Left lung (tissue), 4 donors: ENCODE measurements at regions not wholly inside any gene's neighbourhood (a gene's known extent, or its start where the extent isn't known, plus 50 kb on each side); places are given as distances from the start of the nearest gene placed in this dataset.

Source experiments
- ATAC-seq: fragments of 200-7000 bp; cut with Tn5 transposase; one replicate; pipeline ENCODE4 v1.9.1; 2020; ENCODE audit warnings: moderate library complexity
- DNase-seq, 4 donors: peaks; one replicate each; pipeline ENCODE4 v3.0.0-alpha.2; 2013 to 2020
- H3K27ac ChIP-seq, 2 donors: fragments of 200-600 bp; sonication (generic) in 1 of 2; one replicate each; pipeline versions ENCODE4 v1.5.0 to v1.8.0; 2020 to 2021
- H3K27me3 ChIP-seq, 2 donors: fragments of 200-600 bp; sonication (generic) in 1 of 2; one replicate each; pipeline versions ENCODE4 v1.5.0 to v1.8.0; 2020 to 2021
- H3K36me3 ChIP-seq, 2 donors: fragments of 200-600 bp; sonication (generic) in 1 of 2; one replicate each; pipeline versions ENCODE4 v1.5.0 to v1.8.0; 2020 to 2021
- H3K4me1 ChIP-seq, 2 donors: fragments of 200-600 bp; one replicate each; pipeline ENCODE4 v1.8.0; 2021
- H3K4me3 ChIP-seq, 2 donors: fragments of 200-600 bp; sonication (generic) in 1 of 2; one replicate each; pipeline versions ENCODE4 v1.5.0 to v1.8.0; 2020 to 2021; ENCODE audit warnings: mild to moderate bottlenecking in 1 of 2
- H3K9me3 ChIP-seq, 2 donors: fragments of 200-600 bp; sonication (generic) in 1 of 2; one replicate each; pipeline versions ENCODE4 v1.5.0 to v1.8.0; 2020 to 2021
- intact Hi-C, 2 donors: fragments of 100-400 bp; cut with DNase I; formaldehyde crosslinking; loops; one replicate each; pipeline versions ENCODE4 v1.11.2 to v1.14.2; 2022
- TF ChIP-seq, protein P1 (sequence below), 2 donors: fragments of 200-600 bp; sonication (generic) in 1 of 2; IDR thresholded peaks; one replicate each; pipeline versions ENCODE4 v1.5.0 to v1.8.0; 2021; ENCODE audit warnings: antibody characterized with exemption in 2 of 2
- donor health status: DM: no; HTN: yes; CAD: no.
- donor health status: DM: no; HTN: no; CAD: no.

DNA sequence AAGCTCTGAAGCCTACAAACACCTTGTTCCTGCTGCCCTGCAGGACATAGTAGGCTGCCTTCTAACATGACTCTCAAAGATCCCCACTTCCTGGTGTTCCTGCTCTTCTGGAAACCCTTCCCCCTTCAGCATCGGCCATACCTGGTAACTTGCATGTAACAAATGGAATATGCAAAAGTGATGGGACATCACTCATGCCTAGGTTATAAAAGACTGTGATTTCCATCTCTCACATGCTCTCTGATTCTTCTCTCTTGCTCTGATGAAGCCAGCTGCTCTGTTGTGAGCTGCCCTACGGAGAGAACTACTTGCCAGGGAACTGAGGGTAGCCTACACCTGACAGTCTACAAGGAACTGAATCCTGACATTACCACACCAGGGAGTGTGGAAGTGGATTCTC lies 72.9 kb upstream of the IRX6 start:
- intact Hi-C loops: no loop called here
- Histone ChIP-seq H3K27me3 (no peaks in the 10 kb centered on the region), H3K27ac (no peak overlapping the region), H3K36me3 (no peaks in the 10 kb centered on the region), H3K9me3 (no peaks in the 10 kb centered on the region), H3K4me1 (no peaks in the 10 kb centered on the region), H3K4me3 (no peak overlapping the region)
- TF ChIP-seq, protein P1, sequence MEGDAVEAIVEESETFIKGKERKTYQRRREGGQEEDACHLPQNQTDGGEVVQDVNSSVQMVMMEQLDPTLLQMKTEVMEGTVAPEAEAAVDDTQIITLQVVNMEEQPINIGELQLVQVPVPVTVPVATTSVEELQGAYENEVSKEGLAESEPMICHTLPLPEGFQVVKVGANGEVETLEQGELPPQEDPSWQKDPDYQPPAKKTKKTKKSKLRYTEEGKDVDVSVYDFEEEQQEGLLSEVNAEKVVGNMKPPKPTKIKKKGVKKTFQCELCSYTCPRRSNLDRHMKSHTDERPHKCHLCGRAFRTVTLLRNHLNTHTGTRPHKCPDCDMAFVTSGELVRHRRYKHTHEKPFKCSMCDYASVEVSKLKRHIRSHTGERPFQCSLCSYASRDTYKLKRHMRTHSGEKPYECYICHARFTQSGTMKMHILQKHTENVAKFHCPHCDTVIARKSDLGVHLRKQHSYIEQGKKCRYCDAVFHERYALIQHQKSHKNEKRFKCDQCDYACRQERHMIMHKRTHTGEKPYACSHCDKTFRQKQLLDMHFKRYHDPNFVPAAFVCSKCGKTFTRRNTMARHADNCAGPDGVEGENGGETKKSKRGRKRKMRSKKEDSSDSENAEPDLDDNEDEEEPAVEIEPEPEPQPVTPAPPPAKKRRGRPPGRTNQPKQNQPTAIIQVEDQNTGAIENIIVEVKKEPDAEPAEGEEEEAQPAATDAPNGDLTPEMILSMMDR (IDR thresholded peaks at IDR 0.05): no peak
- ATAC-seq: no peak
- DNase-seq: no peak

DNA sequence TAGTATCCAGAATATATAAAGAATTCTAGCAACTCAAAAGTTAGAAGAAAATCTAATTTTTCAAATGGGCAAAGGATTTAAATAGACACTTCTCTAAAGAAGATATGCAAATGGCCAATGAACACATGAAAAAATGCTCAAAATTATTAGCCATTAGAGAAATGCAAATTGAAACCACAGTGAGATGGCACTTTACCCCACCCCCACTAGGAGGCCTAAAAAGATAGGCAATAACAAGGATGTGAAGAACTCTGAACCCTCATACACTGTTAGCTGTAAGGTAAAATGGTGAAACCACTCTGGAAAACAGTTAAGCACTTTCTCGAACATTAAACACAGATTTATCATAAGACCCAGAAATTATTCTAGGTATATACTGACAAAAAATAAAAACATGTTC lies 71.4 kb upstream of the IRX6 start:
- no peak for DNase-seq

DNA sequence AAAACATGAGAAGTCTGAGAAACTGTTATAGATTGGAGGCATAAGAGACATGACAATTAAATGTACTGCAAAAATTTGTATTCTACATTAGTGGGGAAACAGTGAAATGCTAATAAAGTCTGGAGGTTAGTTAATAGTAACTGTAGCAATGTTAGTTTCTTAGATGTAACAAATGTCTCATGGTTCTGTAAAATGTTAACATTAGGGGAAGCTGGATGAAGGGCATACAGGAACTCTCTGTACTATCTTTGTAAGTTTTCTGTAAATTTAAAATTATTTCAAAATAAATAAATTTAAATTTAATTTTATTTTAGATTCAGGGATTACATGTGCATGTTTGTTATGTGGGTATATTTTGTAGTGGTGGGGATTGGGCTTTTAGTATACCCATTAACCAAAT lies 70.0 kb upstream of the IRX6 start:
- DNase-seq: no peak
- ATAC-seq: no peak
- Histone ChIP-seq H3K27ac (no peak overlapping the region), H3K36me3 (no peaks in the 10 kb centered on the region), H3K4me1 (no peaks in the 10 kb centered on the region), H3K27me3 (no peaks in the 10 kb centered on the region), H3K9me3 (no peaks in the 10 kb centered on the region), H3K4me3 (no peak overlapping the region)
- intact Hi-C loops: no loop called here
- TF ChIP-seq, protein P1 (IDR thresholded peaks at IDR 0.05): no peak

More for the DNA sequence above, 71.4 kb upstream of the IRX6 start:
- no peaks in the 10 kb centered on the region for H3K4me1 ChIP-seq
- intact Hi-C loops: no loop called here
- H3K9me3 ChIP-seq: no peaks in the 10 kb centered on the region
- H3K36me3 ChIP-seq: no peaks in the 10 kb centered on the region
- TF ChIP-seq, protein P1 (IDR thresholded peaks at IDR 0.05): no peak
- H3K27ac ChIP-seq: no peak overlapping the region
- H3K4me3 ChIP-seq: no peak overlapping the region
- no peaks in the 10 kb centered on the region for H3K27me3 ChIP-seq
- ATAC-seq: no peak

DNA sequence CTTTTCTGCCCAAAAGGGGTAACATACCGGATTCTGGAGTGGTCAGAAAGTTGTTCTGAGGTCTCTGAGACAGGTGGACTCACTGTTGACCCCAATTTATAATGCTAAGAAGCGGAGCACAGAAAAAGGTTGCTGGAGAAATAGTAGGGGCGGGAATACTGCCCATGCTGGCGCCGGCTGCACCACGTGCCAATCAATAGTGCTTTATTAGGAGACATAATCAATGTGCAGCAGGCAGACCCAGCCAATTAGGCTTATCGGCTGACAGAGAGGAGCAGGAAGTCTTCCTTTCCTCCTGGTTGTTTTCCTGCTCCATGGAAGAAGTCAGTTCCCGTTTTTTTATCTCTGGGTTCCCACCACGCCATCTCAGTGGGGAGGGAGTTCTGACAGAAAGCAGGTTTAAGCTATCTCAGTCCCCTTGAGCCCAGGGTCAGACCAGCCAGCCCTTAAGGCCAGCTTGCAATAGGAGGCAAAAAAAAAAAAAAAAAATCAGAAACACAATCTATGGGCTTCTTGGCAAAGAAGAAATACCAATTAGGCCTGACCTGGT lies 68.2 kb upstream of the IRX6 start:
- ATAC-seq: no peak
- H3K4me3 ChIP-seq: no peak overlapping the region
- H3K4me1 ChIP-seq: no peaks in the 10 kb centered on the region
- H3K36me3 ChIP-seq: no peaks in the 10 kb centered on the region
- intact Hi-C loops: no loop called here
- H3K27me3 ChIP-seq: no peaks in the 10 kb centered on the region
- no peak for DNase-seq
- no peak overlapping the region for H3K27ac ChIP-seq
- no peaks in the 10 kb centered on the region for H3K9me3 ChIP-seq
- TF ChIP-seq, protein P1 (IDR thresholded peaks at IDR 0.05): no peak

DNA sequence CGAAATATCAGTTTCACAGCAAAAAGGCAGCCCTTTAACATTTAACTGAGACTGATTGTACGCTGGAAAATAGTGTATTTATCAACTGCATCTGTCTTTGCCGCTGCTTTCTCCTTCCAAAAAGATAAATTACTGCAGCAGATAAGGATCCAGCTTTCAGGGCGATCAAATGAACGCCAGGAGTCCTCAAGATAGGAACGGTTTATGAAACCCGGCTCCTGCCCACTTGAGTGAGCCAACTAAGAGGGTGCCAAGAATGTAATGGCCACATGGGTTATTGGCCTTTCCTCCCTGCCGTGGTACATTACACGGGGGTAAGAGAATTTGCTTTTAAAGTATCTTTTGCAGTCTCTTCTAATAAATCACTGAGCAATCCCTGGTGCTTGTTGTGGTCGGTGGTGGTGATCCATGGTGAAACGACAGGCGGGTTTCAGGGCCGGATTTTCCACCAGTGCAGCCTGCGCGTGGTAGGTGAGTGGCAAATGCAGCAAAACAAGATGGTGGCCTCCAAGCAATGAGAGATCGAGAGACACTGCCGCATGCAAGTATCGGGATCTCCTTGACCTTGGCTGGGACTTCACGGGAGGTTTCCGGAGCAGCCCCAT lies 67.5 kb upstream of the IRX6 start:
- no peaks in the 10 kb centered on the region for H3K27me3 ChIP-seq
- intact Hi-C loops: no loop called here
- H3K4me1 ChIP-seq: no peaks in the 10 kb centered on the region
- ATAC-seq (peak; percentile 46), DNase-seq (no peak)
- no peaks in the 10 kb centered on the region for H3K9me3 ChIP-seq
- H3K27ac ChIP-seq: no peak overlapping the region
- TF ChIP-seq, protein P1 (IDR thresholded peaks at IDR 0.05): no peak
- H3K36me3 ChIP-seq: no peaks in the 10 kb centered on the region
- H3K4me3 ChIP-seq: no peak overlapping the region
